ENCODE measurements at regions not wholly inside any gene's neighbourhood (a gene's known extent, or its start where the extent isn't known, plus 50 kb on each side); places are given as distances from the start of the nearest gene placed in this dataset.

- no peak overlapping the region for H3K4me3 ChIP-seq (ENCODE audit: low read depth, low read length)
- no peak for DNase-seq (ENCODE audit: low read depth)
- TF ChIP-seq CTCF (IDR thresholded peaks at IDR 0.05; ENCODE audit: low read depth, low read length, missing control alignments) = no peak
Measured at GRCh38 chr7:89648509-89648908, 505.8 kb upstream of the STEAP1 start.

- no peak for TF ChIP-seq CTCF (IDR thresholded peaks at IDR 0.05; ENCODE audit: low read depth, low read length, missing control alignments)
- H3K4me3 ChIP-seq (ENCODE audit: low read depth, low read length) = no peak overlapping the region
- DNase-seq (ENCODE audit: low read depth) = no peak
Measured at GRCh38 chr7:89655946-89656345, 498.3 kb upstream of the STEAP1 start.

GRCh38 chr7:89661876-89662275 is 492.4 kb upstream of the STEAP1 start:
- no peak overlapping the region for H3K4me3 ChIP-seq (ENCODE audit: low read depth, low read length)
- no peak for TF ChIP-seq CTCF (IDR thresholded peaks at IDR 0.05; ENCODE audit: low read depth, low read length, missing control alignments)
- no peak for DNase-seq (ENCODE audit: low read depth)

- no peak for TF ChIP-seq CTCF (IDR thresholded peaks at IDR 0.05; ENCODE audit: low read depth, low read length, missing control alignments)
- no peak for DNase-seq (ENCODE audit: low read depth)
- H3K4me3 ChIP-seq (ENCODE audit: low read depth, low read length) = no peak overlapping the region
Measured at GRCh38 chr7:89666136-89666835, 488.0 kb upstream of the STEAP1 start.

GRCh38 chr7:89680161-89680560 is 474.1 kb upstream of the STEAP1 start:
- no peak for TF ChIP-seq CTCF (IDR thresholded peaks at IDR 0.05; ENCODE audit: low read depth, low read length, missing control alignments)
- no peak overlapping the region for H3K4me3 ChIP-seq (ENCODE audit: low read depth, low read length)
- DNase-seq (ENCODE audit: low read depth) = no peak

- H3K4me3 ChIP-seq (ENCODE audit: low read depth, low read length) = no peak overlapping the region
- no peak for TF ChIP-seq CTCF (IDR thresholded peaks at IDR 0.05; ENCODE audit: low read depth, low read length, missing control alignments)
- DNase-seq (ENCODE audit: low read depth) = no peak
Measured at GRCh38 chr7:89681448-89681847, 472.8 kb upstream of the STEAP1 start.

- no peak for TF ChIP-seq CTCF (IDR thresholded peaks at IDR 0.05; ENCODE audit: low read depth, low read length, missing control alignments)
- no peak overlapping the region for H3K4me3 ChIP-seq (ENCODE audit: low read depth, low read length)
- no peak for DNase-seq (ENCODE audit: low read depth)
Measured at GRCh38 chr7:89685287-89685686, 469.0 kb upstream of the STEAP1 start.

Measured in GM12864 (cell line).